ENCODE measurements at regions not wholly inside any gene's neighbourhood (a gene's known extent, or its start where the extent isn't known, plus 50 kb on each side); places are given as distances from the start of the nearest gene placed in this dataset.

DNA sequence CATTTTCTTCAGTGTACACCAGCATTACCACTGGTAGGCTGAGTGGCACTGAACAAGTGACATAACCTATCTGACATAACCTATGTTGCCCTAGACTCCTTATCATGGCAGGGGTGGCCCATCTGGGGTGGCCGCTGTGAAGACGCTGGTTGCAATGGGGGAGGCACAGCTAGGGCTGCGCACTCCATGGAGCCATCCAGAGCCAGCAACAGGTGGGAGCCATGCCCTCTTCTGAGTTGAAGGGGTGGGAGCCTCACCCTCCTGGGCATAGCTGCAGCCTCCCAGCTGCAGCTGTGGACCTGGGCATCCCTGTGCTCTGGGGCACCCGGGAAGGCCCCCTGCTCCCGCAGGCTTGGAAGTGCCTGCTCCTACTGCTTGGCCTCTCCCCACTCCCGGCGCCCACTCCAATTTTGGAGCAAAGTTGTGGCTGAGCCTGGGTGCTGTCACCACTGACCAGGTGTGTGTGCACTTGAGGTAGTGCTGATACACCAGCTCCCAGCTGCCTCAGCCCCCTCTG, 52.4 kb upstream of the NTPCR start:
- Mint-ChIP-seq H3K27me3 (ENCODE audit: low read depth) (no peaks in the 10 kb centered on the region), H3K36me3 (ENCODE audit: low read depth) (no peaks in the 10 kb centered on the region), H3K9me3 (peaks cover 4% of the 10 kb centered on the region), H3K4me1 (ENCODE audit: low read depth) (peaks cover 5% of the 10 kb centered on the region), H3K4me3 (no peak overlapping the region), H3K27ac (no peak overlapping the region)
- CTCF ChIA-PET: no interaction called here
- DNase-seq: no peak
- intact Hi-C loops (cut with micrococcal nuclease): no loop called here

DNA sequence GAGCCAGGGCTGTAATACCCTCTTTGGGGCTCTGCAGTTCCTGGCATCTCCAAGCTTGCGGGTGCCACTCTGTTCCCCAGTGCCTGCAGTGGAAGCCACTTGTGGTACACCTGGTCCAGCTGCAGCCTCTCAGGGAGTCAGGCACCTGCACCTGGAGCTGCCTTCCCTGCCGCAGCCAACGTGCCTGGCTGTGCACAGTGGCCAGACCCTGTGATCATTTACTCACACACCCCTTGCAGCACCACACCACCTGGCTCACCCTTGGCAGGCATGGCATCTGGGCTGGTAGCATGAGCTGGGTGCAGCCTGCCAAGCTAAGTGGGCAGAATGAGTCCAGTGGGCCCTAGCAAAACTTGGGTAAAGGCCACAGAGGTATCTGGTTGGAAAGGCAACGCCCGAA, 51.1 kb upstream of the NTPCR start:
- intact Hi-C loops (cut with micrococcal nuclease): no loop called here
- Mint-ChIP-seq H3K27me3 (ENCODE audit: low read depth) (no peaks in the 10 kb centered on the region), H3K36me3 (ENCODE audit: low read depth) (no peaks in the 10 kb centered on the region), H3K27ac (no peak overlapping the region), H3K4me1 (ENCODE audit: low read depth) (peaks cover 5% of the 10 kb centered on the region), H3K9me3 (peaks cover 4% of the 10 kb centered on the region), H3K4me3 (no peak overlapping the region)
- DNase-seq: no peak
- CTCF ChIA-PET: no interaction called here

GRCh38 chr1:232899839-232900238, 50.6 kb upstream of the NTPCR start:
- Mint-ChIP-seq H3K27me3 (ENCODE audit: low read depth) (no peaks in the 10 kb centered on the region), H3K4me3 (no peak overlapping the region), H3K27ac (no peak overlapping the region), H3K36me3 (ENCODE audit: low read depth) (no peaks in the 10 kb centered on the region), H3K4me1 (ENCODE audit: low read depth) (peaks cover 5% of the 10 kb centered on the region), H3K9me3 (peaks cover under 1% of the 10 kb centered on the region)
- intact Hi-C loops (cut with micrococcal nuclease): no loop called here
- CTCF ChIA-PET: no interaction called here
- no peak for DNase-seq
